GM23248 (cell line): ENCODE measurements at regions not wholly inside any gene's neighbourhood (a gene's known extent, or its start where the extent isn't known, plus 50 kb on each side); places are given as distances from the start of the nearest gene placed in this dataset.

Source experiments
- EZH2 ChIP-seq: fragments of 200-600 bp; sonication (generic); IDR thresholded peaks from 2 replicates; pipeline ENCODE4 v1.6.1; 2018; ENCODE audit warnings: antibody characterized with exemption, mild to moderate bottlenecking; ENCODE audit not compliant: insufficient read depth, poor library complexity, severe bottlenecking
- EZH2phosphoT487 ChIP-seq: fragments of 200-600 bp; sonication (generic); IDR thresholded peaks from 2 replicates; pipeline ENCODE4 v1.6.1; 2018; ENCODE audit warnings: antibody characterized with exemption, moderate library complexity, mild to moderate bottlenecking, low read depth; ENCODE audit not compliant: insufficient read depth

DNA sequence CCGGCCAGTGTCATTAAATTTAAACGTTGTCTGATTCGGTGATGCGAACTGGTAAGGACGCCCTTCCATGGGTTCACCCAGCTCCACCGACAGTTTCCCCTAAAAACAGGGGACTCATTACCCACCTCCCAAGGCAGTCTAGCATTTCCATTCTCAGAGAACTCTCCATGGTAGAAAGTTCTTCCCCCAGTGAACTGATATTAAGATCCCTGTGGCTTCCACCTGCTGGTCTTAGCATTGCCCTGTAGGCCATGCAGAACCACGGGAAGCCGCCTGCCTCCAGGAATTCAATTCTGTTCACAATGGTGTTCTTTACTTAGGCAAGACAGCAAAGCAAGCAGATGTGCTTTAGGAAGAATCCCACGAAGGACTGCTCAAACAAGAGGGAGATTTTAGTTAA is 128.9 kb upstream of the NANOS1 start:
- no peak for TF ChIP-seq EZH2
- TF ChIP-seq EZH2phosphoT487 = no peak
